ENCODE measurements at regions not wholly inside any gene's neighbourhood (a gene's known extent, or its start where the extent isn't known, plus 50 kb on each side); places are given as distances from the start of the nearest gene placed in this dataset.

GRCh38 chr2:117698819-117699218 is 115.7 kb upstream of the DDX18 start:
- no peak overlapping the region for H3K4me3 ChIP-seq (ENCODE audit: low read length)
- no peaks in the 10 kb centered on the region for H3K79me2 ChIP-seq (ENCODE audit: low read length)
- no peaks in the 10 kb centered on the region for H3K9me3 ChIP-seq (ENCODE audit: low read length)
- intact Hi-C loops (cut with micrococcal nuclease), result no loop called here
- ChIA-PET POLR2A (ENCODE audit: unreplicated experiment) (no interaction called here), CTCF (no interaction called here)
- no peak overlapping the region for H3K4me2 ChIP-seq (ENCODE audit: low read length)
- ATAC-seq (no peak), DNase-seq (no peak)
- TF ChIP-seq CTCF (conservative IDR thresholded peaks at IDR 0.05; ENCODE audit: low read depth, low read length) (no peak), EZH2phosphoT487 (IDR thresholded peaks at IDR 0.05; ENCODE audit: borderline replicate concordance, low read length) (no peak), EZH2 (IDR thresholded peaks at IDR 0.05; ENCODE audit: low read length, unreplicated experiment) (no peak)
- no TSS peak for BruUV-seq (replicated peaks)
- no peaks in the 10 kb centered on the region for H4K20me1 ChIP-seq (ENCODE audit: low read length)
- H3K9me2 ChIP-seq (replicated peaks; ENCODE audit: low read length), result no peaks in the 10 kb centered on the region
- no peak overlapping the region for H3K27ac ChIP-seq (ENCODE audit: low read length)
- peaks cover 8% of the 10 kb centered on the region; the same call in 1 of the 2 replicates for H3K27me3 ChIP-seq (ENCODE audit: low read length)
- H3K4me1 ChIP-seq (ENCODE audit: insufficient read depth, low read length), result no peaks in the 10 kb centered on the region
- no peaks in the 10 kb centered on the region for H3F3A ChIP-seq (ENCODE audit: low read length, unreplicated experiment)
- H2AFZ ChIP-seq (ENCODE audit: low read length), result no peak overlapping the region
- H3K9ac ChIP-seq (ENCODE audit: low read length), result no peak overlapping the region
- no peaks in the 10 kb centered on the region for H3K36me3 ChIP-seq (ENCODE audit: low read depth, low read length)

- ChIA-PET POLR2A (ENCODE audit: unreplicated experiment) (no interaction called here), CTCF (no interaction called here)
- H3K9ac ChIP-seq (ENCODE audit: low read length), result no peak overlapping the region
- H3K4me3 ChIP-seq (ENCODE audit: low read length), result no peak overlapping the region
- no peaks in the 10 kb centered on the region for H3K9me3 ChIP-seq (ENCODE audit: low read length)
- no peaks in the 10 kb centered on the region for H3K4me1 ChIP-seq (ENCODE audit: insufficient read depth, low read length)
- H3K79me2 ChIP-seq (ENCODE audit: low read length), result no peaks in the 10 kb centered on the region
- H3K9me2 ChIP-seq (replicated peaks; ENCODE audit: low read length), result no peaks in the 10 kb centered on the region
- H3K27ac ChIP-seq (ENCODE audit: low read length), result no peak overlapping the region
- no peaks in the 10 kb centered on the region for H4K20me1 ChIP-seq (ENCODE audit: low read length)
- intact Hi-C loops (cut with micrococcal nuclease), result no loop called here
- H3K27me3 ChIP-seq (ENCODE audit: low read length), result peaks cover 8% of the 10 kb centered on the region
- H3K36me3 ChIP-seq (ENCODE audit: low read depth, low read length), result no peaks in the 10 kb centered on the region
- BruUV-seq (replicated peaks), result no TSS peak
- H3K4me2 ChIP-seq (ENCODE audit: low read length), result no peak overlapping the region
- DNase-seq (no peak), ATAC-seq (no peak)
- TF ChIP-seq CTCF (conservative IDR thresholded peaks at IDR 0.05; ENCODE audit: low read depth, low read length), result no peak
- no peak for TF ChIP-seq EZH2phosphoT487 (IDR thresholded peaks at IDR 0.05; ENCODE audit: borderline replicate concordance, low read length)
- TF ChIP-seq EZH2 (IDR thresholded peaks at IDR 0.05; ENCODE audit: low read length, unreplicated experiment), result no peak
- H2AFZ ChIP-seq (ENCODE audit: low read length), result no peak overlapping the region
- no peaks in the 10 kb centered on the region for H3F3A ChIP-seq (ENCODE audit: low read length, unreplicated experiment)
Measured at GRCh38 chr2:117700471-117700870, 114.0 kb upstream of the DDX18 start.

GRCh38 chr2:117701365-117701764 is 113.1 kb upstream of the DDX18 start:
- CTCF ChIA-PET, result no interaction called here
- Histone ChIP-seq H2AFZ (ENCODE audit: low read length) (no peak overlapping the region), H3K4me3 (ENCODE audit: low read length) (no peak overlapping the region), H3K9ac (ENCODE audit: low read length) (no peak overlapping the region), H3K27me3 (ENCODE audit: low read length) (peaks cover 11% of the 10 kb centered on the region), H3K4me1 (ENCODE audit: insufficient read depth, low read length) (no peaks in the 10 kb centered on the region), H4K20me1 (ENCODE audit: low read length) (no peaks in the 10 kb centered on the region), H3K9me2 (replicated peaks; ENCODE audit: low read length) (no peaks in the 10 kb centered on the region), H3K27ac (ENCODE audit: low read length) (no peak overlapping the region), H3K9me3 (ENCODE audit: low read length) (no peaks in the 10 kb centered on the region), H3K36me3 (ENCODE audit: low read depth, low read length) (no peaks in the 10 kb centered on the region), H3K79me2 (ENCODE audit: low read length) (no peaks in the 10 kb centered on the region), H3F3A (ENCODE audit: low read length, unreplicated experiment) (no peaks in the 10 kb centered on the region), H3K4me2 (ENCODE audit: low read length) (no peak overlapping the region)
- intact Hi-C loops (cut with micrococcal nuclease), result no loop called here
- POLR2A ChIA-PET (ENCODE audit: unreplicated experiment), result no interaction called here
- BruUV-seq (replicated peaks), result no TSS peak
- no peak for ATAC-seq
- no peak for TF ChIP-seq EZH2phosphoT487 (IDR thresholded peaks at IDR 0.05; ENCODE audit: borderline replicate concordance, low read length)
- no peak for TF ChIP-seq EZH2 (IDR thresholded peaks at IDR 0.05; ENCODE audit: low read length, unreplicated experiment)
- no peak for TF ChIP-seq CTCF (conservative IDR thresholded peaks at IDR 0.05; ENCODE audit: low read depth, low read length)
- DNase-seq, result no peak

Measured in PC-3 (cell line).